Neural cell (in vitro differentiated cells): ENCODE measurements at regions not wholly inside any gene's neighbourhood (a gene's known extent, or its start where the extent isn't known, plus 50 kb on each side); places are given as distances from the start of the nearest gene placed in this dataset.

Experiments
- H2AFZ ChIP-seq: fragments of 200-600, 300-800 bp; sonication (generic), shearing (Covaris generic); 2 replicates; pipeline ENCODE4 v1.6.0; 2014; ENCODE audit warnings: low read depth, mild to moderate bottlenecking, antibody characterized with exemption, low read length, moderate library complexity
- H3F3A ChIP-seq: fragments of 200-600 bp; shearing (Covaris generic); 2 replicates; pipeline ENCODE4 v1.6.1; 2016; ENCODE audit warnings: mild to moderate bottlenecking, moderate library complexity, mixed read lengths, antibody characterized with exemption, low read length; ENCODE audit not compliant: insufficient read depth, poor library complexity, severe bottlenecking
- H3K27ac ChIP-seq: fragments of 200-600, 300-800 bp; sonication (generic), shearing (Covaris generic); 2 replicates; pipeline ENCODE4 v1.5.1; 2014; ENCODE audit warnings: mild to moderate bottlenecking, low read length, moderate library complexity
- H3K27me3 ChIP-seq: fragments of 300-800, 200-600 bp; sonication (generic), shearing (Covaris generic); 2 replicates; pipeline ENCODE4 v1.6.0; 2014; ENCODE audit warnings: mild to moderate bottlenecking, low read depth, low read length, moderate library complexity; ENCODE audit not compliant: insufficient read depth
- H3K36me3 ChIP-seq: fragments of 300-800, 200-600 bp; sonication (generic), shearing (Covaris generic); 2 replicates; pipeline ENCODE4 v1.5.1; 2014; ENCODE audit warnings: mild to moderate bottlenecking, antibody characterized with exemption, low read length, moderate library complexity; ENCODE audit not compliant: insufficient read depth
- H3K4me2 ChIP-seq: fragments of 300-800, 200-600 bp; sonication (generic), shearing (Covaris generic); 2 replicates; pipeline ENCODE4 v1.6.0; 2014; ENCODE audit warnings: mild to moderate bottlenecking, low read length
- H3K4me3 ChIP-seq: fragments of 300-800, 200-600 bp; sonication (generic), shearing (Covaris generic); 2 replicates; pipeline ENCODE4 v1.5.1; 2014; ENCODE audit warnings: mild to moderate bottlenecking, low read length, moderate library complexity
- H3K79me2 ChIP-seq: fragments of 200-600 bp; shearing (Covaris generic); replicated peaks from 2 replicates; pipeline ENCODE4 v1.6.0; 2014; ENCODE audit warnings: mild to moderate bottlenecking, low read length, moderate library complexity; ENCODE audit not compliant: insufficient read depth
- H3K9ac ChIP-seq: fragments of 300-800, 200-600 bp; sonication (generic), shearing (Covaris generic); 2 replicates; pipeline ENCODE4 v1.6.1; 2016; ENCODE audit warnings: mild to moderate bottlenecking, low read length, mixed read lengths
- H3K9me2 ChIP-seq: fragments of 200-600 bp; shearing (Covaris generic); 2 replicates; pipeline ENCODE4 v1.6.1; 2016; ENCODE audit warnings: mild to moderate bottlenecking, low read length, mixed read lengths; ENCODE audit not compliant: insufficient read depth
- H3K9me3 ChIP-seq: fragments of 200-600, 300-800 bp; sonication (generic), shearing (Covaris generic); 2 replicates; pipeline ENCODE4 v1.6.1; 2016; ENCODE audit warnings: mild to moderate bottlenecking, mixed run types, low read length, moderate library complexity, mixed read lengths
- H4K20me1 ChIP-seq: fragments of 200-600 bp; shearing (Covaris generic); 2 replicates; pipeline ENCODE4 v1.6.1; 2016; ENCODE audit warnings: mild to moderate bottlenecking, mixed run types; ENCODE audit not compliant: insufficient read depth
- CTCF ChIP-seq: fragments of 450-650 bp; IDR thresholded peaks from 2 replicates; pipeline ENCODE4 v1.5.1; 2014; ENCODE audit warnings: antibody characterized with exemption, mild to moderate bottlenecking, moderate library complexity; ENCODE audit not compliant: poor library complexity, severe bottlenecking
- EP300 ChIP-seq: fragments of 450-650 bp; conservative IDR thresholded peaks from 2 replicates; pipeline ENCODE4 v1.6.1; 2014; ENCODE audit warnings: antibody characterized with exemption, mild to moderate bottlenecking, moderate library complexity; ENCODE audit not compliant: poor library complexity, severe bottlenecking
- EZH2 ChIP-seq: fragments of 200-600, 300-800 bp; shearing (Covaris generic), sonication (generic); IDR thresholded peaks from 2 replicates; pipeline ENCODE4 v1.6.1; 2014; ENCODE audit warnings: antibody characterized with exemption, low read length, borderline replicate concordance, mild to moderate bottlenecking; ENCODE audit not compliant: insufficient read depth, poor library complexity, severe bottlenecking
- MXI1 ChIP-seq: fragments of 450-650 bp; conservative IDR thresholded peaks from 2 replicates; pipeline ENCODE4 v1.6.1; 2014; ENCODE audit warnings: antibody characterized with exemption, mild to moderate bottlenecking; ENCODE audit not compliant: poor library complexity, severe bottlenecking
- POLR2AphosphoS5 ChIP-seq: IDR thresholded peaks from 2 replicates; pipeline ENCODE4 v1.6.1; 2012
- RAD21 ChIP-seq: fragments of 450-650 bp; conservative IDR thresholded peaks from 2 replicates; pipeline ENCODE4 v1.6.1; 2014; ENCODE audit warnings: antibody characterized with exemption, mild to moderate bottlenecking, moderate library complexity
- SMC3 ChIP-seq: fragments of 450-650 bp; conservative IDR thresholded peaks from 2 replicates; pipeline ENCODE4 v1.6.1; 2014; ENCODE audit warnings: antibody characterized with exemption, mild to moderate bottlenecking, moderate library complexity; ENCODE audit not compliant: poor library complexity
- TAF1 ChIP-seq: IDR thresholded peaks from 2 replicates; pipeline ENCODE4 v1.6.1; 2012; ENCODE audit warnings: low read depth
- TF ChIP-seq, protein P1 (sequence below): IDR thresholded peaks from 2 replicates; pipeline ENCODE4 v1.6.1; 2012; ENCODE audit warnings: borderline replicate concordance

DNA sequence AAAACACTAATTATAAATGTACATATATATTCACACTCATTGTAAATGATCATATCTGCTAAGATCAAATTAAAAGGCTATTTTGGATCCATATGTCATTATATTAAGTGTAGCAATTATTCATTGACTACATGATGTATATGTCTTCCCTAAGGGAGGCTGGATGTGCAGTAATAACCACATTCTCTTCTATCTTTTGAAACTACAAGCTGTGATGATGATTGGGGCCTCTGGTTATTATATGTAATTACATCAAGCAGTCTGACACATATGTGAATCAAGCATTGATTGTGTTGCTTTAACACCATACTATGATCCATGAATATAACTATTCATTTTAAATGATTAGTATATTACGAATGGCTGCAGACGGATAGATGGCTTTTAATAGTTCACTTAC is 1973.4 kb downstream of the SUCLG1 start:
- Histone ChIP-seq H4K20me1 (no peaks in the 10 kb centered on the region), H2AFZ (no peak overlapping the region), H3K79me2 (no peaks in the 10 kb centered on the region), H3K9ac (no peak overlapping the region), H3K9me3 (no peaks in the 10 kb centered on the region), H3K9me2 (no peaks in the 10 kb centered on the region), H3K36me3 (no peaks in the 10 kb centered on the region), H3F3A (no peaks in the 10 kb centered on the region), H3K4me2 (no peak overlapping the region), H3K27me3 (no peaks in the 10 kb centered on the region), H3K27ac (peak overlapping the region; percentile 4), H3K4me3 (no peak overlapping the region)
- TF ChIP-seq POLR2AphosphoS5 (peak; percentile 51), EZH2 (no peak)

GRCh38 chr2:82481207-82481606 is 1977.9 kb downstream of the SUCLG1 start:
- Histone ChIP-seq H3K9me2 (no peaks in the 10 kb centered on the region), H3K36me3 (no peaks in the 10 kb centered on the region), H4K20me1 (no peaks in the 10 kb centered on the region), H2AFZ (no peak overlapping the region), H3K4me3 (peak overlapping the region; percentile 2), H3K9me3 (no peaks in the 10 kb centered on the region), H3K27me3 (no peaks in the 10 kb centered on the region), H3K9ac (no peak overlapping the region), H3K79me2 (no peaks in the 10 kb centered on the region), H3F3A (no peaks in the 10 kb centered on the region), H3K27ac (no peak overlapping the region), H3K4me2 (peak overlapping the region; percentile 17)
- TF ChIP-seq EP300 (peak; percentile 65), TAF1 (no peak), CTCF (no peak), MXI1 (no peak), SMC3 (peak; percentile 17), EZH2 (no peak), POLR2AphosphoS5 (peak; percentile 57), RAD21 (peak; percentile 23)
- TF ChIP-seq, protein P1, sequence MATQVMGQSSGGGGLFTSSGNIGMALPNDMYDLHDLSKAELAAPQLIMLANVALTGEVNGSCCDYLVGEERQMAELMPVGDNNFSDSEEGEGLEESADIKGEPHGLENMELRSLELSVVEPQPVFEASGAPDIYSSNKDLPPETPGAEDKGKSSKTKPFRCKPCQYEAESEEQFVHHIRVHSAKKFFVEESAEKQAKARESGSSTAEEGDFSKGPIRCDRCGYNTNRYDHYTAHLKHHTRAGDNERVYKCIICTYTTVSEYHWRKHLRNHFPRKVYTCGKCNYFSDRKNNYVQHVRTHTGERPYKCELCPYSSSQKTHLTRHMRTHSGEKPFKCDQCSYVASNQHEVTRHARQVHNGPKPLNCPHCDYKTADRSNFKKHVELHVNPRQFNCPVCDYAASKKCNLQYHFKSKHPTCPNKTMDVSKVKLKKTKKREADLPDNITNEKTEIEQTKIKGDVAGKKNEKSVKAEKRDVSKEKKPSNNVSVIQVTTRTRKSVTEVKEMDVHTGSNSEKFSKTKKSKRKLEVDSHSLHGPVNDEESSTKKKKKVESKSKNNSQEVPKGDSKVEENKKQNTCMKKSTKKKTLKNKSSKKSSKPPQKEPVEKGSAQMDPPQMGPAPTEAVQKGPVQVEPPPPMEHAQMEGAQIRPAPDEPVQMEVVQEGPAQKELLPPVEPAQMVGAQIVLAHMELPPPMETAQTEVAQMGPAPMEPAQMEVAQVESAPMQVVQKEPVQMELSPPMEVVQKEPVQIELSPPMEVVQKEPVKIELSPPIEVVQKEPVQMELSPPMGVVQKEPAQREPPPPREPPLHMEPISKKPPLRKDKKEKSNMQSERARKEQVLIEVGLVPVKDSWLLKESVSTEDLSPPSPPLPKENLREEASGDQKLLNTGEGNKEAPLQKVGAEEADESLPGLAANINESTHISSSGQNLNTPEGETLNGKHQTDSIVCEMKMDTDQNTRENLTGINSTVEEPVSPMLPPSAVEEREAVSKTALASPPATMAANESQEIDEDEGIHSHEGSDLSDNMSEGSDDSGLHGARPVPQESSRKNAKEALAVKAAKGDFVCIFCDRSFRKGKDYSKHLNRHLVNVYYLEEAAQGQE = no peak

- Histone ChIP-seq H3K4me2 (no peak overlapping the region), H3K9me2 (no peaks in the 10 kb centered on the region), H3K4me3 (no peak overlapping the region), H3K9ac (no peak overlapping the region), H3K9me3 (no peaks in the 10 kb centered on the region), H3K27ac (no peak overlapping the region), H2AFZ (no peak overlapping the region), H4K20me1 (no peaks in the 10 kb centered on the region), H3F3A (no peaks in the 10 kb centered on the region), H3K27me3 (no peaks in the 10 kb centered on the region), H3K36me3 (no peaks in the 10 kb centered on the region), H3K79me2 (no peaks in the 10 kb centered on the region)
- no peak for TF ChIP-seq SMC3
- no peak for TF ChIP-seq RAD21
- TF ChIP-seq, protein P1 = no peak
- no peak for TF ChIP-seq CTCF
- no peak for TF ChIP-seq MXI1
- no peak for TF ChIP-seq POLR2AphosphoS5
- no peak for TF ChIP-seq EP300
- TF ChIP-seq TAF1 = no peak
- TF ChIP-seq EZH2 = no peak
Observed at GRCh38 chr2:82478641-82479040, 1980.4 kb downstream of the SUCLG1 start.
